ENCODE measurements at regions not wholly inside any gene's neighbourhood (a gene's known extent, or its start where the extent isn't known, plus 50 kb on each side); places are given as distances from the start of the nearest gene placed in this dataset.

GRCh38 chr12:111271674-111272418 lies 97.0 kb downstream of the PHETA1 start:
- TF ChIP-seq CTCF (IDR thresholded peaks at IDR 0.05; ENCODE audit: insufficient read depth, low read length) (peak; percentile 17), REST (IDR thresholded peaks at IDR 0.05; ENCODE audit: insufficient replicate concordance, low read depth) (no peak)

All from HL-60 (cell line).